ENCODE measurements at regions not wholly inside any gene's neighbourhood (a gene's known extent, or its start where the extent isn't known, plus 50 kb on each side); places are given as distances from the start of the nearest gene placed in this dataset.

DNA sequence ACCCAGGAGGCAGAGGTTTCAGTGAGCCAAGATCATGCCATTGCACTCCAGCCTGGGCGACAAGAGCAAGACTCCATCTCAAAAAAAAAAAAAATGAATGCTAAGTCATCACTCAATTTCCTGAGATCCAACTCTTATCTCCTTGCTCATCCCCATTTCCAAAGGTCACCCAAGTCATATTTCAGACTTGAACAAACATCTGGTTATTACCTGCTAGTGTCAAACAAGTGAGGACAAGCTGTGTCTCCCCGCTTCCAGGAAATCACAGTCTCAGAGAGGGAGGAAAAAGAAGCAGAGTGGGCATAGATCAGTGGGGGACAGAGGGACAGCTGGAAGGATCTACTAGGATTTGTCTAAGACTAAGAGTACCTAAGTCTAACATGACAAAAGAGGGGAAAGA, 147.5 kb upstream of the FUNDC1 start:
- H3K9me2 ChIP-seq (ENCODE audit: insufficient read depth), result no peaks in the 10 kb centered on the region
- H4K20me1 ChIP-seq (ENCODE audit: insufficient read depth), result no peaks in the 10 kb centered on the region
- no peak for ATAC-seq

More for the DNA sequence above, 147.5 kb upstream of the FUNDC1 start:
- BruUV-seq (replicated peaks), result no TSS peak
- H3K4me2 ChIP-seq (ENCODE audit: low read length), result no peak overlapping the region
- no peak overlapping the region for H3K4me3 ChIP-seq (replicated peaks in 1 of 2; ENCODE audit: low read depth in 1 of 2, low read length in 2 of 2)
- H3K4me1 ChIP-seq (ENCODE audit: control insufficient read depth in 1 of 2, insufficient read depth in 2 of 2, low read length in 2 of 2), result no peaks in the 10 kb centered on the region
- H3K79me2 ChIP-seq (ENCODE audit: insufficient read depth, low read length), result no peaks in the 10 kb centered on the region
- no peaks in the 10 kb centered on the region for H3K9me3 ChIP-seq (ENCODE audit: control insufficient read depth in 1 of 2, insufficient read depth in 1 of 2, low read depth in 1 of 2, low read length in 2 of 2)
- TF ChIP-seq RAD21 (IDR thresholded peaks at IDR 0.05; ENCODE audit: low read depth) (no peak), EGR1 (IDR thresholded peaks at IDR 0.05; ENCODE audit: low read depth) (no peak), REST (IDR thresholded peaks at IDR 0.05; ENCODE audit: low read depth) (no peak), ATF3 (IDR thresholded peaks at IDR 0.05) (no peak)
- no peak overlapping the region for H3K9ac ChIP-seq (ENCODE audit: low read length)
- DNase-seq (ENCODE audit: low read depth, low spot score), result no peak
- ChIA-PET CTCF (no interaction called here), RAD21 (ENCODE audit: low non-redundant PET in 1 of 2, low total read pairs in 2 of 2, uncharacterized antibody in 2 of 2, unreplicated experiment in 2 of 2) (no interaction called here), POLR2A (no interaction called here)
- no peak overlapping the region for H3K27ac ChIP-seq (ENCODE audit: low read depth, low read length)
- intact Hi-C loops (cut with micrococcal nuclease), result no loop called here
- no peaks in the 10 kb centered on the region for H3K27me3 ChIP-seq (ENCODE audit: insufficient read depth, low read length)
- H2AFZ ChIP-seq (ENCODE audit: low read depth, low read length, poor library complexity, severe bottlenecking), result no peak overlapping the region
- H3K36me3 ChIP-seq (ENCODE audit: control insufficient read depth in 1 of 2, insufficient read depth in 2 of 2, low read length in 2 of 2), result no peaks in the 10 kb centered on the region
